Tibial nerve (tissue), 4 donors: ENCODE measurements at regions not wholly inside any gene's neighbourhood (a gene's known extent, or its start where the extent isn't known, plus 50 kb on each side); places are given as distances from the start of the nearest gene placed in this dataset.

Experiments used
- DNase-seq, 2 donors: peaks; one replicate each; pipeline ENCODE4 v3.0.0-alpha.2; 2019; ENCODE audit warnings: low spot score in 2 of 2
- H3K27ac ChIP-seq, 4 donors: fragments of 200-600 bp; sonication (generic) in 3 of 4; one replicate each; pipeline ENCODE4 v1.5.1; 2017 to 2019; ENCODE audit warnings: mild to moderate bottlenecking in 1 of 4
- H3K27me3 ChIP-seq, 2 donors: fragments of 200-600 bp; sonication (generic) in 1 of 2; one replicate each; pipeline versions ENCODE4 v1.5.1 to v1.6.0; 2017 to 2019
- H3K36me3 ChIP-seq, 3 donors: fragments of 200-600 bp; sonication (generic); one replicate each; pipeline ENCODE4 v1.5.1; 2018 to 2019
- H3K4me1 ChIP-seq, 4 donors: fragments of 200-600 bp; sonication (generic) in 3 of 4; one replicate each; pipeline ENCODE4 v1.5.1; 2017 to 2019
- H3K4me3 ChIP-seq, 4 donors: fragments of 200-600 bp; sonication (generic) in 3 of 4; one replicate each; pipeline ENCODE4 v1.5.1; 2017 to 2019; ENCODE audit warnings: mild to moderate bottlenecking in 1 of 4, moderate library complexity in 1 of 4
- H3K9me3 ChIP-seq, 4 donors: fragments of 200-600 bp; sonication (generic) in 3 of 4; one replicate each; pipeline ENCODE4 v1.5.1; 2017 to 2019
- CTCF ChIP-seq, 5 experiments: fragments of 200-600 bp in 3 of 5; fragments of 450-650 bp in 2 of 5; sonication (generic) in 3 of 5; IDR thresholded peaks; one replicate each; pipeline ENCODE4 v1.5.1; 2016 to 2019; ENCODE audit warnings: antibody characterized with exemption in 5 of 5, mild to moderate bottlenecking in 3 of 5, moderate library complexity in 2 of 5
- EP300 ChIP-seq, 2 donors: sonication (generic); formaldehyde crosslinking; IDR thresholded peaks; one replicate each; pipeline ENCODE4 v1.6.1; 2017; ENCODE audit warnings: antibody characterized with exemption in 2 of 2, mild to moderate bottlenecking in 1 of 2
- POLR2A ChIP-seq, 2 donors: fragments of 450-650 bp; IDR thresholded peaks; one replicate each; pipeline ENCODE4 v1.6.1; 2017; ENCODE audit warnings: antibody characterized with exemption in 2 of 2, mild to moderate bottlenecking in 2 of 2, moderate library complexity in 2 of 2
- WGBS, 2 donors: methylation state at CpG; one replicate each; pipeline ENCODE4 v1.1.5; 2018; 5-methylcytosine and 5-hydroxymethylcytosine counted together

GRCh38 chr3:10555263-10555662 lies 49.9 kb upstream of the ATP2B2 start:
- H3K27ac ChIP-seq: peak overlapping the region in 2 of 4 donors; percentile 75 to 84
- TF ChIP-seq POLR2A (IDR thresholded peaks at IDR 0.05): no peak
- TF ChIP-seq EP300 (IDR thresholded peaks at IDR 0.05): no peak
- no peak for TF ChIP-seq CTCF (IDR thresholded peaks at IDR 0.05)
- H3K4me3 ChIP-seq: no peak overlapping the region
- H3K36me3 ChIP-seq: no peaks in the 10 kb centered on the region
- DNase-seq: no peak
- no peaks in the 10 kb centered on the region for H3K27me3 ChIP-seq
- WGBS, 2 donors: 75 to 85% methylated on average over 1 of the region's 1 CpG
- H3K9me3 ChIP-seq: no peaks in the 10 kb centered on the region
- H3K4me1 ChIP-seq: peaks cover 0 to 24% (median 12%) of the 10 kb centered on the region in 4 donors

- Histone ChIP-seq H3K36me3 (no peaks in the 10 kb centered on the region), H3K4me3 (no peak overlapping the region), H3K4me1 (peaks cover 0 to 18% (median 10%) of the 10 kb centered on the region in 4 donors), H3K27ac (peak overlapping the region in 2 of 4 donors; percentile 43 to 75), H3K9me3 (no peaks in the 10 kb centered on the region), H3K27me3 (no peaks in the 10 kb centered on the region)
- TF ChIP-seq CTCF (IDR thresholded peaks at IDR 0.05) (no peak), POLR2A (IDR thresholded peaks at IDR 0.05) (no peak), EP300 (IDR thresholded peaks at IDR 0.05) (no peak)
- no peak for DNase-seq
- 42 to 46% methylated on average over 7 of the region's 7 CpGs for WGBS, 2 donors
Observed at GRCh38 chr3:10556312-10556711, 50.9 kb upstream of the ATP2B2 start.

GRCh38 chr3:10557250-10557649 lies 51.9 kb upstream of the ATP2B2 start:
- Histone ChIP-seq H3K4me3 (no peak overlapping the region), H3K27me3 (no peaks in the 10 kb centered on the region), H3K9me3 (no peaks in the 10 kb centered on the region), H3K27ac (no peak overlapping the region), H3K4me1 (peaks cover 0 to 12% (median 5%) of the 10 kb centered on the region in 4 donors), H3K36me3 (no peaks in the 10 kb centered on the region)
- no peak for TF ChIP-seq EP300 (IDR thresholded peaks at IDR 0.05)
- no peak for TF ChIP-seq CTCF (IDR thresholded peaks at IDR 0.05)
- no peak for TF ChIP-seq POLR2A (IDR thresholded peaks at IDR 0.05)
- 63 to 67% methylated on average over 7 of the region's 7 CpGs for WGBS, 2 donors
- DNase-seq: no peak

GRCh38 chr3:10557781-10558373 lies 52.5 kb upstream of the ATP2B2 start:
- H3K27ac ChIP-seq: no peak overlapping the region
- peaks cover 0 to 12% (median under 1%) of the 10 kb centered on the region in 4 donors for H3K4me1 ChIP-seq
- no peaks in the 10 kb centered on the region for H3K9me3 ChIP-seq
- H3K27me3 ChIP-seq: no peaks in the 10 kb centered on the region
- no peak for DNase-seq
- H3K4me3 ChIP-seq: no peak overlapping the region
- no peaks in the 10 kb centered on the region for H3K36me3 ChIP-seq
- TF ChIP-seq POLR2A (IDR thresholded peaks at IDR 0.05) (no peak), CTCF (IDR thresholded peaks at IDR 0.05) (no peak), EP300 (IDR thresholded peaks at IDR 0.05) (no peak)
- 71 to 72% methylated on average over 4 to 5 of the region's 5 CpGs for WGBS, 2 donors

- WGBS, 2 donors: 52 to 61% methylated on average over 4 of the region's 4 CpGs
Observed at GRCh38 chr3:10558736-10559135, 53.4 kb upstream of the ATP2B2 start.

More at GRCh38 chr3:10558736-10559135, 53.4 kb upstream of the ATP2B2 start:
- DNase-seq: no peak
- no peaks in the 10 kb centered on the region for H3K9me3 ChIP-seq
- peaks cover 0 to 11% (median 0%) of the 10 kb centered on the region in 4 donors for H3K4me1 ChIP-seq
- no peak for TF ChIP-seq POLR2A (IDR thresholded peaks at IDR 0.05)
- no peak for TF ChIP-seq EP300 (IDR thresholded peaks at IDR 0.05)
- H3K4me3 ChIP-seq: no peak overlapping the region
- no peak overlapping the region for H3K27ac ChIP-seq
- no peaks in the 10 kb centered on the region for H3K36me3 ChIP-seq
- H3K27me3 ChIP-seq: no peaks in the 10 kb centered on the region
